Muscle of back (tissue), 3 donors: ENCODE measurements at regions not wholly inside any gene's neighbourhood (a gene's known extent, or its start where the extent isn't known, plus 50 kb on each side); places are given as distances from the start of the nearest gene placed in this dataset.

Experiments used
- DNase-seq, 3 donors: peaks; one replicate each; pipeline versions ENCODE4 v3.0.0 to v3.0.0-alpha.2; 2013

DNA sequence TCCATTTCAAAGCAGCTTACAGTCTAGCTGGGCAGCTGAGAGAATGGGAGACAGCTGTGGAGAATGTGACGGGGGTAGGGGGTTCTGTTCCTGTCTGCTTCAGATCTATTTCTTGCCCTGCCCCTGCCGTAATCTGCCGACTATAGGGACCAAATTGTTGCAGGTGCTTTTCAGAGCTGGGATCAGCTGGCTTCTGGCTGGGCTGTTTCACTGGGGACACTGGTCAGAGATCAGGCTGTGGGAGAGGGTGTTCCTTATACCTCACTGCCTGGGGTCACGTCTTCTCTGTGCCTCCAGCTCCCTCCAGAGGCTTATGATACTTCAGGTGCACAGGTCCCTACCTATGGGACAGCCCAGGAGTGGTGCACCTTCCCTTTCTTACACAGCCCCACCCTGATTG lies 514.9 kb upstream of the GOT2 start:
- no peak for DNase-seq

DNA sequence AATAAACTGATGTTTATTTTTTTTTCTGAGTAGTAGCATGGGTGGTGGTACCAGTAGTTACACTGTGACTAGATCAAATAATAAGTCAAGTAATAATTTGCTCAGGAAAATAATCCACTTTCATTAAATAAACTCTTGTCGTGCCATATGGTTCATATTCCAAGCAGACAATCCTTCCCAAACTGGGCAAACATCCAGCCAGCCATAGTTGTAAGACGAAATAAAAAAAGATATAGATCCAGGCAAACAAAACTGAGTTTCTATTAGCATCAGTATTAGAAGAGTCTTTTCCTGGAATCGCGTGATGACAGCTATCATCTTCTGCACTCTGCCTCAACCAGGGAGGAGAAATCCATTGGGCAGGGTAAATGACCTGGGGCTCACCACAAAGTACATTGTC lies 508.4 kb upstream of the GOT2 start:
- DNase-seq: peak in 1 of 3 donors; percentile 27

DNA sequence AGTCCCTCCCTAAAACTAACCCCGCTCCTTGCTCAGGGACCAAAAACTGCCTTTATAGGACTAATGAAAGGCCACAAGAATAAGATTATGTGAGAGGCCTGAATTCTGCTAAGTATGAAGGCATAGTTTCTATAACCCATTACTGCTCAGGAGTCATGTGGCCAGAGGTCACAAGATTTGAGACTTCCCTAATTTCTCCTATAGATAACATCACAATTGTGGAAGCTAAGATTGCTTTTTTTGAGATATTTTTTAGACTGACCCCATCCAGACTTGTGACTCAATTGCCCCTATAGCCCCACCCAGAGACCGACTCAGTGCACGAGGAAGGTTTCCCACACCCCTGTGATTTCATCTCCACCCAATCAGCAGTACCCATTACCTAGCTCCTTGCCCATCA lies 504.1 kb upstream of the GOT2 start:
- no peak for DNase-seq

DNA sequence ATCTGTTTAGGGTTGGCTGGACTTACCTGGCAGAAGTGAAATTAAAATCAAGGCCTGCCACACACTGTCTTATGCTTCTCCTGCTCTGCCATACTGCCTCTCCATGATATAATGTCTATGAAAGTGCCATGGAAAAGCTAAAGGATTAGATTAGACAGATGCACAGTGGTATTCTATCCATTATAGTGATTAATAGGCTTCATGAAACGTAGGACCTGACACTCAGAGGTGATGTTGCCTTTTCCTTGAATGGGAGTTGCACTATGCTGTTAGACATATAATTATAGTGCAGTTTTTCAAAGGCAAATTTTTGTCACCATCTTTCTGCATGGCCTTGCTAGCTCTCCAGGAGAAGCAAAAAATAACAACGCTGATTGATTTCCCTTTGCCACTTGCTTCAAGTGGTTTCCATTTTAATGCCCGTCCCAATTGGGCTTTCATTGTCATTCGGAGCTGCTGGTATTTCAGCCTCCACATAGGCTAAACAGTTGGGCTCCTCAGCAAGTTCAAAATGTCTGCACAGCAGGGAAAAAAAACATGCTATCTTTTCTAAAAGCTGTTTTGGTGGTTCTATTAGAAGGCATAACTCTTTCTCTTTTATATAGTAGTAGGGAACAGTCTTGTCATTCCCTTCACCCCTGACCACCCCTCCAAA lies 502.8 kb upstream of the GOT2 start:
- no peak for DNase-seq

DNA sequence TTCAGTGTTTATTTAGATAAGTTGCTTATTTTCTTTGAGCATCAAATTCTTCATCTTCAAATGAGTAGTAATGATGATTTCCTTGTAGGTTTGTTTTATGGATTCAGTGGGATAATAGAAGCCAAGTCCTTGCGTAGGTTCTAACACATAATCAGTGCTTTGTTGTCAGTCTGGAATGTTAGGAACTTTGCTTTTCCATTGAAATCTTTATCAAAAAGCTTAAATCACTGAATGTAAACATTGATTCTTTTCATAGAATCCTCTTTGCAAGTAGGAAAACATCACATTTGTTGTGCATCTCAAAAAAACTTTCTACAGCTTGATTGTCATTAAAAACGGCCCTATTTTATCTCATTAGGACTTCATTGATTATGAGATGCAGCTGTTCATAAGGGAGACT lies 490.3 kb upstream of the GOT2 start:
- no peak for DNase-seq

DNA sequence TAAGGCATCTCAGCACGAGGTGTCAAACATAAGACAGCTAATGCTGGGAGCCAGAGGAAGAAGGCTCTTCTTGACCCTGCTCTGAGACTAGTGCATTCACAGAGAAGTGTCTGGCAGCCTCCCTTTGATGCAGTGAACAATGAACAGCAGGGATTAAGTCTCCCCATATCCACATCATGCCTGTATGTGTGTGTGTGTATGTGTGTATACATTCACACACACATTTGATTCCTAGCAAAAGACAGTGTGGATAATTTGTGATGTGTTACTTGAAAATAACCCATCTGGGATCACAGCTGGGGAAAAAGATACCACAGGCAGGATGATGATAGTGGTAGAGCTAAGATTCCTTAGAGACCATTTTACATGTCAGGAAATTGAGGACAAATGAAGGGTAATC lies 485.9 kb upstream of the GOT2 start:
- DNase-seq: no peak

DNA sequence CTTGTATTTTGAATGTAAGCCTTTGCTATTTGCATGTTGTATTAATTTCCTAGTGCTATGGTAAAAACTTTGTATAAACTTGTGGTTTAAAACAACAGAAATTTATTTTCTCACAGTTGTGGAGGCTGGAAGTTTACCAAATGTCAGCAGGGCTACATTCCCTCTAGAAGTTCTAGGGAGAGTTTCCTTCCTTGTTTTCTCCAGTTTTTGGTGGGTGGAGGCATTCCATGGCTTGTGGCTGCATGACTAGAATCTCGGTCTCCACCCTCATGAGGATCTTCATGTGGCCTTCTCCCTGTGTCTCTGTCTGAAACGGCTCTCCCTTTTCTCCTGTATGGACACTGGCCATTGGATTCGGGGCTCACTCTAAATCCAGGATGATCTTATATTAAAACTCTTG lies 482.2 kb upstream of the GOT2 start:
- DNase-seq: no peak

DNA sequence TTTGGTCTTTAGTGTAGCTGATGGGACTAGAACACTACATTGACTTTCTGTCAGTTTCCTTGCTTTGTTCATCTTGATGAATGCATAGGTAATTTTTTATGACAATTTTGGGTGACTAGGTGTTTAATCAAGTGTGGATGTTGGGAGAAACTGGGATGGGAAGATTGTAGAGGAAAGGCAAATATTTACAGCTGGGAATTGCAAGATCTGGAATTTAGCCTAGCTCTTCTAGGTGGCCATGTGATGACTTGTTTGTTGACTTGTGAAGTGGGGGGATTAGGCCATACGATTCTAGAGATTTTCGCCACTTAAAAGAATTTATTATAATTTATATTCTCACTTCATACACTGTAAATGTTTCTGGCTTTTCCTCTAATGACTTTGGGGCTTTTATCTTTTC lies 480.3 kb upstream of the GOT2 start:
- DNase-seq: no peak

DNA sequence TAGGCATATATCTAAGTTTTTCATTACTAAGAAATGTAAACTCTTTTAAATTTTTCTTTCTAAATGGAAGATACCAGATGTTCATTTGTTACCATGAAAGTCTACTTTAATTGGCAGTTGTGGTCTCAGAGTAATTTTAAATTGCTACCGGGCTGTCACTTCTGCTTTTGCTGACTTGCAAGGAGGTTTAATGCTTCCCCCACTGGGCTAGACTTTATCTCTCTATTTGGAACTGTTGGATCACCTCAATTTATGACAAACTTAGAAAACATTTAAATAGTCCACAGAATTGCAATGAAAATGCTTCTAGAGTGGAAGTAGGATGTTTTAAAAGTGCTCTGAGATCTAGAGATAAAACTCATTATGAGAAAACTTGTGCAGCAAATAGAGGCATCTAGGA lies 479.8 kb upstream of the GOT2 start:
- no peak for DNase-seq

DNA sequence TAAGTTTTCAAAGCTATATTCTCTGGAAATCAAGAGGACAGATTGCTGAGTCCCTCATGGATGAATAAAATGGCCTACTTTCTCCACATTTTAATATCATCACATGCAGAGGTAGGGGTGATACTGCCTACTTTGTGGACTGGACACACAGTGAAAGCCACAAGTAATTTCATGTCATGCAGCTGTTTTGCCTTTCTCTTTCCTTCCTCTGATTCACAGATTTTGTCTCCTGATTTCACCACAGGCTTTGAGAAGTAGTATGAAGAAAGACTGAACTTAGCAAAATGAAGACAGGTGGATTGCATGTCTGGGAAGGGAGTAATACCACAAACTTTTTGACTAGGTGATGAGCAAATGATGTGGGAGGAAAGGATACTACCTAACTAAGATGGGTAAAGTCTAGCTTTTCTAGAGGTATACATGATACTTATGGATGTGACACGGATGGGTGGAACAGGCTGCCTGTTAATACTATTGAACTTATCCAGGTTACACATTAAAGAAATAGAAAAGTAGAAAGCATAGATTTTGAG lies 478.4 kb upstream of the GOT2 start:
- no peak for DNase-seq

DNA sequence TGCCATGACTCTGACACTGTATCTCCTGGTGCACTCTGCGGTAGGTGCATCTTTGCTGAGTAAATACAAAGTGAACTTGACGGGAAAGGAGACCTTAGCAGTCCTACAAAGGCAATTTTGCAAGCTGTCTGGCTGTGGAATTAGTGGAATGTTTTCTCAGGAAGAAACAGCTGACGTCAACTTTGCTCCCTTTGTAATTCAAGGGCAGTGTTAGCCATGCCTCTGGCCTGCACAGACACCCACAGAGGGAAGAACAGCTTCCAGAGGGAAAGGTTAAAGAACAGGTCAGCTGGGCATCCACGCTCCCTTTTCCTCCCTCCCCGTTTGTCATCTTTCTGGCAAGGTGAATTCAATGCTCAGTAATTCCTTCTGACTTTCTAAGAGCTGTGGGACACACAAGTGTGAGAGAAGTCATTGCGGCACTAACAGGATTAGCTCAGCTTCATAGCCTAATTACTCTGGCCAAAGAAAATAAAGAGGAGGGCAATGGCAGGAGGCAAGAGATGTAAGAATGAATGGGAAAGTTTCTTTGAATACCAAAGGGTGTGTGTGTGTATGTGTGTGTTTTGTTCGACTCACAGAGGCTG lies 476.9 kb upstream of the GOT2 start:
- peak; percentile 6 to 45 (median 39) for DNase-seq

DNA sequence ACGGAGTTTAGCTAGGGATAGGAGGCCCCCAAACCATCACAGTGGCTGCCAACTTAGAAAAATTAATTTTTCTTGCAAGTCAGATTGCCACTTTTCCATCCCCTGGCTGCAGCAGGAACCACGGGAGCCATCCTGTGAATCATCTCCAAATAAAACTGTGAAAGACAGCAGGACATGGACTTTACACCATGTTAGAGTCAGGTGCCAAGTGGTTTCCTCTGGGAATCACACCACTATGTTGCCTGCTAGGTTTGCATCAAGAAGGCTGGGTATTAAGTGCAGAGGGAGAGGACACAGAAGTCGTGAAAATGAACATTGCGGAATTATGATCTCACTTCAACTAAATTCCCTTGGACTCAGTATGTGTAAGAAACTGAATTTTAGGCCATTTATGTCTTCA lies 471.3 kb upstream of the GOT2 start:
- no peak for DNase-seq

DNA sequence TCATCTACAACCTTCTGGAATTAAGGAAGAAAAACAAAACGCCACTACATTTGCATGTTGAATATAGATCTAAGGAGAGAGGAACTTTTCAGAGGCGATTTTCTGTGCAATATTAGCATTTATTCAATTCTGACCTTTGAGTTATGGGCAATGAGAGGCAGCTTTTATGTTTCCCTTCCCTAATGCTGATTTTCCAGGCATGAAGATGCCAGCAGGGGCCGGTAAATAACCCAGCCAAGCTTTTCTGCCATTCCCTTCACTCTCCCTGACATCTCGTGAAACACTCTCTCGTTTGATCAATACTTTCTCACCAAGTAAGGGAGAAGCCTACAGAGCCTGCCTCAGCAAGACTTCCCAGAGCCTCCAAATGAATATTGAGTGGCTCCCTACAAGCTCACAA lies 470.5 kb upstream of the GOT2 start:
- no peak for DNase-seq

DNA sequence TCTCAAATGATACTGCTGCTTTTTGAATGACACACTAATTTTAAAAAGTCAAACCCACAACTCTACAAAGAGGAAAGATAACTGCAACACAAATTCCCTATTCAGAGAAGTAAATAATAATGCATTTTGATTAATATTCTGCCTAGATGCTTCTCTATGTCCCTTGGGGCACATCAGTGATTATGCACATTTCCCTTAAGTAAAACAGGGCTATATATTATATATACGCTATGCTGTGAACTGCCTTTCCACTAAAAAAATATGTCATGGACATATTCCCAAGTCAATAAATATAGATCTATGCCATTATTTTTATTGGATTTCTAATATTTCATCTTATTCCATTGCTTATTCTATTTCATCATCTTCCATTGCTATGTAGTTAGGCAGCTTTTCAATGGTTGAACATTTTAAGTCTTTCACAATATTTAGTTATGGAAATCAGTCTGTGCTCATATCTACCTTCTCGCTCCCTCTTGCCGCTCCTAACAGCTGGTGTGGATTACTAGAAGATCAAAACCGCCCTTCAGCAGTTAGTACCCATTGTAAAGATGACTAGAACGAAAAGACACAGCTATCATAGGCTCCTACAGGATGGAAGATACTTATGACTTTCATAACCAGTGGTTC lies 468.2 kb upstream of the GOT2 start:
- no peak for DNase-seq

DNA sequence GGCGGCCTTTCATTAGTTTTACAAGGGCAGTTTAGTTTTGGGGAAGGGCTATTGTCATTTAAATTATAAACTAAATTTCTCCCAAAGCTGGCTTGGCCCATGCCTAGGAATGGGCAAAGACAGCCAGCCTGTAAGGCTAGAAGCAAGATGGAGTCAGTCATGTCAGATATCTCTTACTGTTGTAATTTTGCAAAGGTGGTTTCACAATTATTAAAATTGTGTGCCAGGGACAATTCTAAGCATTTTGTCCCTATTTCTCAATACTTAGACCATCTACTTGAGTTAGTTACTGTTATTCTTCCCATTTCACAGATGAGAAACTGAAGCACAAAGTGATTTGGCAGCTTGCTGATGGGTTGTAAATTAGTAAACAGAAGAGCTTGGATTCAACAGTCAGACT lies 467.7 kb upstream of the GOT2 start:
- DNase-seq: no peak

DNA sequence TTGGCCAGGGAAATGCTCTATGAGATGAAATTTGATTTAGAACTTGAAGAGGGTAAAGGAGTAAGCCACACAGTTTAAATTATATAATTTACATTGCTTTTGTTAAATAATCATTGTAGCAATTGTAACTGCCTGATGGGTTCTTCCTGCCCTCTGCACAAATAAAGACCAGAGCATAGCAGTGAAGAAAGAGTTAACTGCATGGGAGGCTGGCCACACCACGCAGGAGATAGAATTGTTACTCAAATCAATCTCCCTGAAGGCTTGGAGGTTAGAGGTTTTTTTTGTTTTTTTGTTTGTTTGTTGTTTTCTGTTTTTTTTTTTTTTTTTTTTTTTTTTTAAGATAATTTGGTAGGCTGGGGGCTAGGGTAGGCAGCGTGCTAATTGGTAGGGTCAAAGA lies 467.0 kb upstream of the GOT2 start:
- DNase-seq: no peak

DNA sequence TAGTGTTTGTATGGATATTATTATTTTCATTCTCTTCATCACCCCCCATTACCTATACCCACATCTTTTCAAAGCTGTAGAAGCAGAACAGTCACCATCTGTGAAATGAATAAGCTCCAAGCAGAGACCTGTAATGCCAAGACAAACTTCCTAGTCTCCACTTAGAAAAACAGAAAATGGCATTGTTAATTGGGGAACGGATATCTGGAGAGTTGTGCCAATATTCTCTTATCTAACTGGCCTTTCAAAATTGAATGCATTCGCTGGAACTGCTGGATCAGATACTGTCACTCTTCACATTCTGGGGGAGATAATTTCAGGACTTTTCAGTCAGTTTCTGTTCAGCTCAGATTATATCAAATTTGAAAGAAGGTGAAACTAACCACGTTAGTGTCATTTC lies 464.4 kb upstream of the GOT2 start:
- DNase-seq: no peak

DNA sequence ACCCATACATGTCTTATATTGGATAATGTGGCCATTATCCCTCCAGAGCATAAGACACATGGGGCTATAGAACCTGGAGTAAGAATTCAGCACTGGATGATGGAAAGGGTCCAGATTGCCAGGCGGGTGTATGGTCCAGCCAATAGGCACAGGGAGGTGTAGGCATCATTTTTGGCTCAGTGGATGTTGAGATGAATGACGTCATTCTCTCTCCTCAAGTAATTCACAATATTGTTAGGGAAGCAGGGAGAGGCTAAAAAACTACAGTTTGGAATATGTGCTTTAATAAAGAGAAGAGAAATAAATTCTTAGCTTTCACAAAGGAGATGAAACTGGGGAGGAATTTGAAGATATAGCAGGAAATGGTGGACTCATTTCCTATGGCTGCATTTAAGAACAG lies 461.1 kb upstream of the GOT2 start:
- DNase-seq: no peak

DNA sequence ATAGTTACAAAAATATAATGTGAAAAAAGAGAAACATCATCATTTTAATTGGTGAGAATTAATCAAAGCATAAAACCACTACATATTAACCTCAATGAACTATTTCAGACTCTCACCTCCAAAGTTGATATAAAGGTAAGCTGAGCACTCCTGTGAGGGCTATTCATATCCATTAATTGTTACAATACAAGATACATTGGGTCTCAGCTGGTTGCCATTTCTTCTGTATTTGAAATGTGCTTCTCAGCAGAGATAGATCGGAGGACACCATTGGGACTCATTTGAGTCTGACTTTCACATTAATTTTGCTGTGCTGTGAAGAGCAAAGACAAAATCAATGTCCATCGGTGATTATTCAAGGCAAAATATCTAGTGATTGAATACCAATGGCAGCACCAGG lies 459.5 kb upstream of the GOT2 start:
- no peak for DNase-seq

DNA sequence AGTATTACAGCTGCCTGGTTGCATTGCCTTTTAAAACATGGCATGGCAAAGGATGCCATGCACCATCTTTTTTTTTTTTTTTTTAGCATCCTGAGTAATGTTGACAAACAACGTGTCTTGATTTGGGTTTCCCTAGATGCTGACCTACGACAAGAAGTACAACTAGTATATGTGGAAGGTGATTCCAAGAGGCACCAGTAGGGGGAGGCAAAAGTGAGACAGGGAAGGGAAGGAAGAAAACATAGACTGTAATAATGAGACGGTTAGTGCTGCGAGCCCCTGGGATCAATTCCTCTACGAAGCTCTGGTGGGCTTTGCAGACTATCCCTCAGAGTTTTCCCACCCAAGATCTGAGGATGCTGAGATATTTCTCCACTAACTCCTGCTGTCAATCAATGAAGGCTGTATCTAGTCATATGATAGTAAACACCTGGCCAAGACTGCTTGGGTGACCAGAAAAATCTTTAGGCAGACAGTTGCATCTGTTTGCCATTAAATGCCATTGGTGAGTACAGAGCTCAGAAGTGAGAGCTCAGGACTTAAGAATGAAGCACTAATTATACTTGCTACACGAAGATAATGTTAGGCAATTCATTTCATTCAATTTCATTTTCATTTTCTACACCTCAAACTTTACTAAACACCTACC lies 458.6 kb upstream of the GOT2 start:
- peak in 2 of 3 donors; percentile 2 to 4 for DNase-seq

DNA sequence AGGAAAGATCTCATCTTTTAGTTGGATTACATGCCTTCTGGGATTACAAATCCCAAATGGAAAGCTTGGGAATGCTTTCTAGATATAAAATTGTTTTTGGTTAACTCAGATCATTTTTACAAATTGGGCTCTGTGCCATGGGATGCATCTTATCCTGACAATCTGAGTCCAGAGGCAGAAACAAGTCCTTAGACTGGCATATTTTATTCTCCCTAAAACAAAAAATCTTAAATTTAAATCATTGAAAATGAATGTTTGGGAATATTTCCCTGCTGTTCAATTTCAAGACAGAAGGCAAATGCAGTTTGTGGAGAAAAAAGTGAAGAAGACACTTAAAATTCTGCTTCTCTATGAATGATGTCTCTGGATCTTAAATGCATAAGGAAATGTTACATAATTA lies 456.6 kb upstream of the GOT2 start:
- no peak for DNase-seq

DNA sequence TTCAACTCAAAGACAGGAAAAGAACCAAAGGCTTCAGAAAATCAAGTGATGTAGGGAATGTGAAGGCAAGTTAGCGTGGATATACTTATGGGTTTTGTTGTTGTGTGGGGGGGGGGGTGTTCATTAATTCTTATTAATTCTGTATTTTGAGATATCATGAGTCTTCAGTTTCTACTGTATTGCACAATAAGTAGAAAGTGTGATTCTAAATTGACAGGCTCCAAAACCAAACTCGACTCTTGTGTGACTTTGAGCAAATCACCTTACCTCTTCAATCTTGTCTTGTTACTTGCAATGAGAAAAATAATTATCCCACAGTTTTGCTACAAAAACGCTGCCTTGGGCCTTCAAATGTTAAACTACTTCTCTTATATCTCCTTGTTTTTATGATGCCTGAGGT lies 453.9 kb upstream of the GOT2 start:
- no peak for DNase-seq

DNA sequence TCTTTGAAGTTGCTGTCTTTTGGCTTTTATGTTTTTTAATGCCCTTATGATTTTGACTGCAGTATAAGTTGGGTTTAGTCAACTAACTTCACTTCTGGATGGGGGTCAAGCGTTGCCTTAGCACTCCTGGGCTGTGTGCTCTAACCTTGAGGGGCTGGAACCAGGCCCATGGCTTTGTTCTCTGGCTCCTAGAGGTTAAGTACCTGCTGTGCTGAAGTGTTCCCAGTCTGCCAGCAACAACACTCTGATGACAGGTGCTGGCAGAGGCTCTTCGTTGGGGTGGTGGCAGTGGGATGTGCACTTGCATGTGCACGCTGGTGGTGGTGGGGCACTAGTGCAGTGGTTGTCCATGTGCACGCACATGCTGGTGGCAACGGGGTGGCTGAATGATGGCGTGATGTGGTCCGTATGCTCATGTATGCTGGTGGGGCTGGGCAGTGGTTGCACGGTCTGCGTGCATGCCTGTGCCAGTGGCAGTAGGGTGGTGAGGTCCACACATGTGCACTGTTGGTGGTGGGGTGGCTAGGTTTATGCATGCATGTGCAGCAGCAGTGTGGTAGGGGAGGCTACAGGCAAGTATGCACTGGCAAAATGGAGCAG lies 447.8 kb upstream of the GOT2 start:
- no peak for DNase-seq
